Endothelial cell of umbilical vein (primary cell): ENCODE measurements at regions not wholly inside any gene's neighbourhood (a gene's known extent, or its start where the extent isn't known, plus 50 kb on each side); places are given as distances from the start of the nearest gene placed in this dataset.

Source experiments
- BruUV-seq: library from RNA; stranded (reverse); fragments of 400-500 nt; replicated peaks from 2 replicates; lab custom pipeline; 2021; lab: Mats Ljungman, UMichigan
- CTCF ChIA-PET: fragments of 300-600, 350-600 bp; sonication (Branson Sonifier 250); formaldehyde crosslinking; loops from one replicate; lab custom pipeline; 2021; ENCODE audit warnings: antibody characterized with exemption, inconsistent platforms; lab: Charles Lee
- POLR2A ChIA-PET: fragments of 300-600, 350-600 bp; sonication (Branson Sonifier 250); formaldehyde crosslinking; loops from one replicate; lab custom pipeline; 2021; ENCODE audit warnings: antibody characterized with exemption, inconsistent platforms; lab: Charles Lee
- DNase-seq: peaks from one replicate; pipeline ENCODE4 v3.0.0-alpha.2; 2011; ENCODE audit warnings: low read depth, low spot score
- FAIRE-seq: peaks from 2 replicates; lab custom pipeline; 2011; peaks lifted over from hg19 to GRCh38; lab: Jason Lieb, UNC
- H2AFZ ChIP-seq: 2 replicates; pipeline ENCODE4 v1.6.0; 2012; ENCODE audit warnings: low read depth, low read length, control low read depth, inconsistent platforms
- H3K27ac ChIP-seq: 2 replicates; pipeline ENCODE4 v1.5.1; 2011; ENCODE audit warnings: low read depth, mild to moderate bottlenecking, control low read depth, low read length, moderate library complexity; ENCODE audit not compliant: insufficient read depth
- H3K27me3 ChIP-seq, 2 experiments: 2 replicates each; pipeline versions ENCODE4 v1.6.0 to v1.6.1; 2011; ENCODE audit warnings: low read length in 2 of 2, mixed read lengths in 1 of 2; ENCODE audit not compliant: control insufficient read depth in 2 of 2, insufficient read depth in 2 of 2
- H3K36me3 ChIP-seq, 2 experiments: 2 replicates in 1 of 2; 3 replicates in 1 of 2; pipeline ENCODE4 v1.5.1; 2011; ENCODE audit warnings: low read length in 2 of 2, mild to moderate bottlenecking in 1 of 2, moderate library complexity in 1 of 2; ENCODE audit not compliant: control insufficient read depth in 2 of 2, insufficient read depth in 2 of 2; ENCODE audit errors: extremely low read depth in 1 of 2
- H3K4me1 ChIP-seq: 3 replicates; pipeline ENCODE4 v1.5.1; 2011; ENCODE audit warnings: mild to moderate bottlenecking, low read length; ENCODE audit not compliant: control insufficient read depth, insufficient read depth; ENCODE audit errors: extremely low read depth
- H3K4me2 ChIP-seq: 2 replicates; pipeline ENCODE4 v1.6.1; 2011; ENCODE audit warnings: low read length, control low read depth, mixed read lengths; ENCODE audit not compliant: insufficient read depth
- H3K4me3 ChIP-seq, 3 experiments: fragments of 200-600 bp in 1 of 3; sonication (generic), shearing (Covaris generic) in 1 of 3; replicated peaks in 1 of 3; 2 replicates each; pipeline ENCODE4 v1.5.1; 2011 to 2016; ENCODE audit warnings: control low read depth in 3 of 3, low read length in 3 of 3, mild to moderate bottlenecking in 2 of 3, inconsistent platforms in 1 of 3, low read depth in 1 of 3, moderate library complexity in 1 of 3; ENCODE audit not compliant: insufficient read depth in 1 of 3
- H3K79me2 ChIP-seq: 2 replicates; pipeline ENCODE4 v1.6.0; 2012; ENCODE audit warnings: low read length, inconsistent platforms; ENCODE audit not compliant: control insufficient read depth, insufficient read depth
- H3K9ac ChIP-seq: replicated peaks from 2 replicates; pipeline ENCODE3; 2011; ENCODE audit warnings: low read length, control low read depth; ENCODE audit not compliant: insufficient read depth; ENCODE audit errors: extremely low read depth
- H3K9me1 ChIP-seq: replicated peaks from 3 replicates; pipeline ENCODE4 v1.6.0; 2011; ENCODE audit warnings: mild to moderate bottlenecking, low read length; ENCODE audit not compliant: control insufficient read depth, insufficient read depth; ENCODE audit errors: extremely low read depth
- H3K9me3 ChIP-seq: replicated peaks from 2 replicates; pipeline ENCODE4 v1.5.1; 2012; ENCODE audit warnings: low read length, inconsistent platforms; ENCODE audit not compliant: control insufficient read depth, insufficient read depth
- H4K20me1 ChIP-seq: replicated peaks from 2 replicates; pipeline ENCODE3; 2011; ENCODE audit warnings: mild to moderate bottlenecking, low read length; ENCODE audit not compliant: control insufficient read depth, insufficient read depth; ENCODE audit errors: extremely low read depth
- EZH2 ChIP-seq: IDR thresholded peaks from 2 replicates; pipeline ENCODE4 v1.6.1; 2012; ENCODE audit warnings: borderline replicate concordance, low read depth, mild to moderate bottlenecking, moderate library complexity, low read length, inconsistent platforms; ENCODE audit not compliant: severe bottlenecking
- FOS ChIP-seq: IDR thresholded peaks from 2 replicates; pipeline ENCODE4 v1.6.1; 2011; ENCODE audit warnings: mild to moderate bottlenecking, low read length, moderate library complexity, borderline replicate concordance; ENCODE audit not compliant: insufficient read depth
- GATA2 ChIP-seq: IDR thresholded peaks from 2 replicates; pipeline ENCODE4 v1.7.0; 2011; ENCODE audit warnings: low read depth, mild to moderate bottlenecking, moderate library complexity, mixed read lengths, low read length; ENCODE audit not compliant: insufficient read length, insufficient read depth
- JUN ChIP-seq: IDR thresholded peaks from 2 replicates; pipeline ENCODE4 v1.6.1; 2011; ENCODE audit warnings: borderline replicate concordance, low read depth; ENCODE audit not compliant: insufficient read length, insufficient read depth
- MYC ChIP-seq: IDR thresholded peaks from one replicate; pipeline ENCODE4 v1.6.1; 2011; ENCODE audit warnings: mild to moderate bottlenecking, low read depth, low read length
- POLR2A ChIP-seq: IDR thresholded peaks from 2 replicates; pipeline ENCODE4 v1.6.1; 2012; ENCODE audit warnings: low read depth, mild to moderate bottlenecking, control low read depth, low read length
- POLR2AphosphoS5 ChIP-seq: IDR thresholded peaks from 2 replicates; pipeline ENCODE4 v1.6.1; 2012; ENCODE audit warnings: low read depth, mild to moderate bottlenecking, control low read depth, low read length, moderate library complexity; ENCODE audit not compliant: insufficient read depth
- dilution Hi-C: fragments of 300-500 bp; cut with MboI; formaldehyde crosslinking; loops from one replicate; pipeline ENCODE4 v1.15.0; 2019; ENCODE audit warnings: low sequenced_read_pairs; ENCODE audit not compliant: extremely low pct_ligation_motif_present
- intact Hi-C: fragments of 100-400 bp; cut with micrococcal nuclease; formaldehyde crosslinking; loops from one replicate; pipeline ENCODE4 v1.10.0; 2022
- TF ChIP-seq, protein P1 (sequence below), 2 donors: IDR thresholded peaks; 1 replicate in 1 of 2; 2 replicates in 1 of 2; pipeline ENCODE4 v1.5.1; 2011; ENCODE audit warnings: low read length in 2 of 2, mild to moderate bottlenecking in 2 of 2, moderate library complexity in 2 of 2, control low read depth in 1 of 2, inconsistent platforms in 1 of 2, low read depth in 1 of 2; ENCODE audit not compliant: insufficient read depth in 1 of 2; ENCODE audit errors: extremely low read depth in 1 of 2
- TF ChIP-seq, protein P2 (sequence below): IDR thresholded peaks from 2 replicates; pipeline ENCODE4 v1.6.1; 2011; ENCODE audit not compliant: insufficient read depth, insufficient read length

DNA sequence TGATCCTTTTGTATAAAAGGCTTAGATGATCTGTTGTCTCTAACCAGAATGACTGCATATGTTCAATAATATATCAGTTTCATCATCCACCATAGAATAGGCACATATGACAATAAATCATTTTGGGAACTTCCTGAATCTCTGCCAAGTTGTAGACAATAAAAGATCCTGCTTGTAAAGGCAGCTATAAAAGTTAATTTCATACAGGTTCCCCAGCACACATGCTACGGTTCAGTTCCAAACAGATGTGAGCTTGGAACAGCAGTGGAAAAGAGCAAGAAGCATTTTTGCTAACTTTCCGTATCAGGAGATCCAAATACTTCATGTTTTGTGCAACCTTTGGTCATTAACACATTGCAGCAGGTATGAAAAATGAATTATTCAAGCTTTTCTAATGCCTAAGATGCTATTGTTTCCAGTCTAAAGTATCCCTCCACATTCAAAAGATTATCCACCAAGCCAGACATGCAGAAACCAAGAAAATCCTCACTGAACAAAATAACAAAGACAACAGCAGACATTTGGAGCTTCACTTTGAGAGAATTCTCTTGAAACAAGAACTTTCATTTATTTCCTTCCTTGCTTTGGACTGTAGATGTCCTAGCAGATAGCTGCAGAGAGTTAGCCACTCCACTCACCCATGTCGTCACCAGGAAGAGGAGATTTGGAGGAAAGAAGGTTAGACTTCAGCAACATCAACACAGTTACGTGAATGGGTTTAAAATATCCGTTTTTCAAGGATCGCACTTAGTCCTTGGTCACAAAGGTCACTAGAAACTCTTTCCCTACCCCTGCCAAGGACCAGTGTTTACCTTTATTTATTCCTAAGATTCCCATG lies 453.5 kb upstream of the JARID2 start:
- FAIRE-seq = no peak
- H3K9ac ChIP-seq = no peak overlapping the region
- H3K4me1 ChIP-seq = no peaks in the 10 kb centered on the region
- no peak for DNase-seq
- H3K9me3 ChIP-seq = no peaks in the 10 kb centered on the region
- no peaks in the 10 kb centered on the region for H3K79me2 ChIP-seq
- no peak overlapping the region for H2AFZ ChIP-seq
- H3K27me3 ChIP-seq = no peaks in the 10 kb centered on the region
- H3K4me2 ChIP-seq = no peak overlapping the region
- TF ChIP-seq, protein P1, sequence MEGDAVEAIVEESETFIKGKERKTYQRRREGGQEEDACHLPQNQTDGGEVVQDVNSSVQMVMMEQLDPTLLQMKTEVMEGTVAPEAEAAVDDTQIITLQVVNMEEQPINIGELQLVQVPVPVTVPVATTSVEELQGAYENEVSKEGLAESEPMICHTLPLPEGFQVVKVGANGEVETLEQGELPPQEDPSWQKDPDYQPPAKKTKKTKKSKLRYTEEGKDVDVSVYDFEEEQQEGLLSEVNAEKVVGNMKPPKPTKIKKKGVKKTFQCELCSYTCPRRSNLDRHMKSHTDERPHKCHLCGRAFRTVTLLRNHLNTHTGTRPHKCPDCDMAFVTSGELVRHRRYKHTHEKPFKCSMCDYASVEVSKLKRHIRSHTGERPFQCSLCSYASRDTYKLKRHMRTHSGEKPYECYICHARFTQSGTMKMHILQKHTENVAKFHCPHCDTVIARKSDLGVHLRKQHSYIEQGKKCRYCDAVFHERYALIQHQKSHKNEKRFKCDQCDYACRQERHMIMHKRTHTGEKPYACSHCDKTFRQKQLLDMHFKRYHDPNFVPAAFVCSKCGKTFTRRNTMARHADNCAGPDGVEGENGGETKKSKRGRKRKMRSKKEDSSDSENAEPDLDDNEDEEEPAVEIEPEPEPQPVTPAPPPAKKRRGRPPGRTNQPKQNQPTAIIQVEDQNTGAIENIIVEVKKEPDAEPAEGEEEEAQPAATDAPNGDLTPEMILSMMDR (IDR thresholded peaks at IDR 0.05; ENCODE audit: extremely low read depth in 1 of 2, insufficient read depth in 1 of 2, low read depth in 1 of 2, low read length in 2 of 2) = no peak
- TF ChIP-seq GATA2 (no peak), MYC (no peak), JUN (no peak), POLR2AphosphoS5 (no peak), EZH2 (no peak), POLR2A (no peak), FOS (no peak)
- TF ChIP-seq, protein P2, sequence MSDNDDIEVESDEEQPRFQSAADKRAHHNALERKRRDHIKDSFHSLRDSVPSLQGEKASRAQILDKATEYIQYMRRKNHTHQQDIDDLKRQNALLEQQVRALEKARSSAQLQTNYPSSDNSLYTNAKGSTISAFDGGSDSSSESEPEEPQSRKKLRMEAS = no peak
- H3K4me3 ChIP-seq = no peak overlapping the region
- CTCF ChIA-PET = no interaction called here
- no peaks in the 10 kb centered on the region for H3K9me1 ChIP-seq
- no TSS peak for BruUV-seq
- POLR2A ChIA-PET = no interaction called here
- no peak overlapping the region for H3K27ac ChIP-seq
- dilution Hi-C loops = no loop called here
- intact Hi-C loops = no loop called here
- H3K36me3 ChIP-seq = no peaks in the 10 kb centered on the region
- H4K20me1 ChIP-seq = no peaks in the 10 kb centered on the region
